ENCODE measurements at regions not wholly inside any gene's neighbourhood (a gene's known extent, or its start where the extent isn't known, plus 50 kb on each side); places are given as distances from the start of the nearest gene placed in this dataset.

GRCh38 chr3:70899816-70900215 is 587.4 kb upstream of the MDFIC2 start:
- DNase-seq (ENCODE audit: low spot score in 2 of 2) (no peak), ATAC-seq (no peak)
- peaks cover 3 to 17% of the 10 kb centered on the region in 2 donors for H3K9me3 Mint-ChIP-seq
- H3K27ac Mint-ChIP-seq, result no peak overlapping the region
- peaks cover 5 to 17% of the 10 kb centered on the region in 2 donors for H3K36me3 Mint-ChIP-seq

- H3K9me3 Mint-ChIP-seq, result no peaks in the 10 kb centered on the region
- H3K36me3 Mint-ChIP-seq, result no peaks in the 10 kb centered on the region
- no peak overlapping the region for H3K27ac Mint-ChIP-seq
- no peak for DNase-seq (ENCODE audit: low spot score in 2 of 2)
- no peak for ATAC-seq
Observed at GRCh38 chr3:70890020-70890394, 577.6 kb upstream of the MDFIC2 start.

GRCh38 chr3:70889162-70890019 is 577.0 kb upstream of the MDFIC2 start:
- Mint-ChIP-seq H3K27ac (no peak overlapping the region), H3K36me3 (no peaks in the 10 kb centered on the region)

DNA sequence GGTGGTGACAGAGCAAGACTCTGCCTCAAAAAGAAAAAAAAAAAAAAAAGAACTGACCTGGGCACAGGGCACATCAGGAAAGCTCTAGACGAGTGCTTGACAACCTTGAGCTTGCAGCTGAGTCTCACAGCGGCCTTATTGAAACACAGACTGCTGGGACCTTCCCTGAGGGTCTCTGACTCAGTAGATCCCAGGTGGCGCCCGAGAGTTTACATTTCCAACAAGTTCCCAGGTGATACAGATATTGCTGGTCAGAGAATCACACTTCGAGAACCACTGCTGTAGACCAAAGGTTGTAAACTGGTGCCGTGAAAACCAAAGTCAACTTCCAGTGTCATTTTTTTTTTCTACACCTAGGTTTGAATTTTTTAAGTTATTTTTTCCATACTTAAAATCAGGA is 573.2 kb upstream of the MDFIC2 start:
- Mint-ChIP-seq H3K36me3 (no peaks in the 10 kb centered on the region), H3K27ac (no peak overlapping the region), H3K9me3 (no peaks in the 10 kb centered on the region)
- ATAC-seq (no peak), DNase-seq (ENCODE audit: low spot score in 2 of 2) (no peak)

More at GRCh38 chr3:70889162-70890019, 577.0 kb upstream of the MDFIC2 start:
- DNase-seq (ENCODE audit: low spot score in 2 of 2), result no peak
- ATAC-seq, result no peak
- H3K9me3 Mint-ChIP-seq, result no peaks in the 10 kb centered on the region

- H3K9me3 Mint-ChIP-seq, result peaks cover 9 to 18% of the 10 kb centered on the region in 2 donors
- H3K36me3 Mint-ChIP-seq, result peaks cover 7 to 18% of the 10 kb centered on the region in 2 donors
- no peak for DNase-seq (ENCODE audit: low spot score in 2 of 2)
- ATAC-seq, result no peak
- no peak overlapping the region for H3K27ac Mint-ChIP-seq
Observed at GRCh38 chr3:70882104-70882503, 569.7 kb upstream of the MDFIC2 start.

DNA sequence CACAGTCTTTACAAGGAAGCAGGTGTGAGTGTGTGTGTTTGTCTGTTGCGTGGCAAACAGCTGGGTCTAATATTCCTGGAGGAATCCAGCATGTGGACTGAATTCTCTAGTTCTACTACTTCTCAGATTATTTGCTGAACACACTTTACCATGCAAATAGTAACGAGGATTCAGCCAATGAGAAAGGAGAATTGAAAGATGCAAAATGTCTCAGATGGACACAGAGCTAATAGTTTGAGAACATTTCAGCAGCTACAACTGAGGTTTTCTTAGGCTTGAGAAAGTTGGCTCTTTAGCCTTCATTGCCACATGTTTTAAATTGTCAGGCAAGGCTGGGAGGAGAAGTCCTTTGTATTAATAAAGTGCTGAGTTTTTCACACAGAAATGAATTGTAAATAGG is 568.0 kb upstream of the MDFIC2 start:
- peaks cover 9 to 19% of the 10 kb centered on the region in 2 donors for H3K9me3 Mint-ChIP-seq
- H3K27ac Mint-ChIP-seq, result no peak overlapping the region
- ATAC-seq (no peak), DNase-seq (ENCODE audit: low spot score in 2 of 2) (no peak)
- peaks cover 7 to 18% of the 10 kb centered on the region in 2 donors for H3K36me3 Mint-ChIP-seq

GRCh38 chr3:70876154-70876553 is 563.7 kb upstream of the MDFIC2 start:
- Mint-ChIP-seq H3K9me3 (peaks cover 16 to 31% of the 10 kb centered on the region in 2 donors), H3K36me3 (peaks cover 14 to 31% of the 10 kb centered on the region in 2 donors), H3K27ac (no peak overlapping the region)
- DNase-seq (ENCODE audit: low spot score in 2 of 2) (no peak), ATAC-seq (no peak)

GRCh38 chr3:70874196-70874595 is 561.8 kb upstream of the MDFIC2 start:
- no peak for DNase-seq (ENCODE audit: low spot score in 2 of 2)
- Mint-ChIP-seq H3K36me3 (peaks cover 18 to 34% of the 10 kb centered on the region in 2 donors), H3K27ac (no peak overlapping the region), H3K9me3 (peaks cover 19 to 36% of the 10 kb centered on the region in 2 donors)
- no peak for ATAC-seq

GRCh38 chr3:70873686-70874085 is 561.2 kb upstream of the MDFIC2 start:
- no peak overlapping the region for H3K27ac Mint-ChIP-seq
- H3K36me3 Mint-ChIP-seq, result peaks cover 14 to 34% of the 10 kb centered on the region in 2 donors
- H3K9me3 Mint-ChIP-seq, result peaks cover 16 to 37% of the 10 kb centered on the region in 2 donors
- no peak for ATAC-seq
- DNase-seq (ENCODE audit: low spot score in 2 of 2), result no peak

- DNase-seq (ENCODE audit: low spot score in 2 of 2) (no peak), ATAC-seq (no peak)
- Mint-ChIP-seq H3K9me3 (peaks cover 16 to 31% of the 10 kb centered on the region in 2 donors), H3K36me3 (peaks cover 14 to 31% of the 10 kb centered on the region in 2 donors), H3K27ac (no peak overlapping the region)
Observed at GRCh38 chr3:70871909-70872656, 559.6 kb upstream of the MDFIC2 start.

GRCh38 chr3:70870576-70870975 is 558.1 kb upstream of the MDFIC2 start:
- Mint-ChIP-seq H3K9me3 (peaks cover 16 to 30% of the 10 kb centered on the region in 2 donors), H3K27ac (no peak overlapping the region)
- ATAC-seq, result no peak

GRCh38 chr3:70868561-70868960 is 556.1 kb upstream of the MDFIC2 start:
- Mint-ChIP-seq H3K9me3 (peaks cover 16 to 30% of the 10 kb centered on the region in 2 donors), H3K36me3 (peaks cover 14 to 38% of the 10 kb centered on the region in 2 donors), H3K27ac (no peak overlapping the region)
- ATAC-seq (no peak), DNase-seq (ENCODE audit: low spot score in 2 of 2) (no peak)

More at GRCh38 chr3:70870576-70870975, 558.1 kb upstream of the MDFIC2 start:
- no peak for DNase-seq (ENCODE audit: low spot score in 2 of 2)
- H3K36me3 Mint-ChIP-seq, result peaks cover 14 to 34% of the 10 kb centered on the region in 2 donors

DNA sequence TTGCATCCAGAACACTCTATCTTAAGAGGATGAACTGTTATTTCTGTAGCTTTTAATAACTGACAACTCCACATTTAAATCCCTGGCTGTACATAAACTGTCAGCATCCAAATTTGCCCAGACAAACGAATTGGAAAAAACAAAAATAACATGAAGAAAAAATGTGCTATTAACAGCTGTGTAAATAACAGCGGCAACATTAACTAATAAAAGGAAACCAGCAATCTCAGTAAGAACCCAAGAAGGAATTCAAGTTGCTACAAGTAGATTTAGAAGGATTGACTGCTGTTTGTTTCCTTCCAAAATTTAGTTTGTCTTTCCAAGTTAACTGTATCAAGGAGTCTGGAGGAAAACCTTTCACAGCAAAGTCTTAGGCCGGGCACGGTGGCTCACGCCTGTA is 550.6 kb upstream of the MDFIC2 start:
- DNase-seq (ENCODE audit: low spot score in 2 of 2), result no peak
- peaks cover 0 to 5% of the 10 kb centered on the region in 2 donors for H3K9me3 Mint-ChIP-seq
- no peak overlapping the region for H3K27ac Mint-ChIP-seq
- ATAC-seq, result no peak
- peaks cover 0 to 7% of the 10 kb centered on the region in 2 donors for H3K36me3 Mint-ChIP-seq

DNA sequence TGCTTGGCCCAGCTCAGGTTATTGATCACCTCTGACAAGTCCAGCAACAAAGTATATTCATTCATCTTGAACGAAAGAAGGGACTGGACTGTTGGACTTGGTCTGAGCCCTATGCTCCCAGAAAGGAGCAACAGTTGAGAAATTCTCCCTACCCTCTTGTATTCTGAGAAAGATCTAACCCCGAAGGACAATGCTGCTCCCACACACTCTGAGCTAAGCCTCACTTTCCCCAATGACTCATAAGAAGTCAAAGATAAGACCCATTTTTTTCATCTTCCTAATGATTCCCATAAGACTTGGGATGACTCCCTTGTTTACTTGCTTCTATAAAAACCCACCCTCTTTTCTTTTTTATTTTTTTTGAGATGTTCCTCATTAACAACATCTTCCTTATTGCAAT is 549.4 kb upstream of the MDFIC2 start:
- DNase-seq (ENCODE audit: low spot score in 2 of 2) (no peak), ATAC-seq (peak in 1 of 2 donors; percentile 26)
- Mint-ChIP-seq H3K9me3 (peaks cover 0 to 5% of the 10 kb centered on the region in 2 donors), H3K36me3 (peaks cover 0 to 7% of the 10 kb centered on the region in 2 donors), H3K27ac (no peak overlapping the region)

- DNase-seq (ENCODE audit: low spot score in 2 of 2) (no peak), ATAC-seq (no peak)
- H3K9me3 Mint-ChIP-seq, result peaks cover 0 to 5% of the 10 kb centered on the region in 2 donors
- H3K27ac Mint-ChIP-seq, result no peak overlapping the region
- peaks cover 0 to 7% of the 10 kb centered on the region in 2 donors for H3K36me3 Mint-ChIP-seq
Observed at GRCh38 chr3:70861234-70861633, 548.8 kb upstream of the MDFIC2 start.

GRCh38 chr3:70857916-70858315 is 545.5 kb upstream of the MDFIC2 start:
- no peaks in the 10 kb centered on the region for H3K36me3 Mint-ChIP-seq
- ATAC-seq, result no peak

More at GRCh38 chr3:70857916-70858315, 545.5 kb upstream of the MDFIC2 start:
- Mint-ChIP-seq H3K27ac (no peak overlapping the region), H3K9me3 (peaks cover 0 to 5% of the 10 kb centered on the region in 2 donors)
- no peak for DNase-seq (ENCODE audit: low spot score in 2 of 2)
